ENCODE measurements at regions not wholly inside any gene's neighbourhood (a gene's known extent, or its start where the extent isn't known, plus 50 kb on each side); places are given as distances from the start of the nearest gene placed in this dataset.
"Not testable (repeated sequence)": the region's sequence is repeated elsewhere in the genome, so short reads cannot be mapped to it uniquely, and the experiment has no call there.

GRCh38 chr10:114872519-114873087 is 51.0 kb downstream of the FHIP2A start:
- no peak for DNase-seq (ENCODE audit: low read depth in 2 of 2, low spot score in 1 of 2)

- DNase-seq (ENCODE audit: low read depth in 2 of 2, low spot score in 1 of 2) = no peak
These were observed 53.3 kb downstream of the FHIP2A start for GRCh38 chr10:114874827-114875411.

GRCh38 chr10:114875590-114876081 is 54.1 kb downstream of the FHIP2A start:
- not testable (repeated sequence) for DNase-seq (ENCODE audit: low read depth in 2 of 2, low spot score in 1 of 2)

GRCh38 chr10:114876169-114876568 is 54.6 kb downstream of the FHIP2A start:
- no peak for DNase-seq (ENCODE audit: low read depth in 2 of 2, low spot score in 1 of 2)

GRCh38 chr10:114876602-114877300 is 55.2 kb downstream of the FHIP2A start:
- peak in 1 of 2 donors; percentile 3 for DNase-seq (ENCODE audit: low read depth in 2 of 2, low spot score in 1 of 2)

- no peak for DNase-seq (ENCODE audit: low read depth in 2 of 2, low spot score in 1 of 2)
These were observed 55.7 kb downstream of the FHIP2A start for GRCh38 chr10:114877301-114877644.

- DNase-seq (ENCODE audit: low read depth in 2 of 2, low spot score in 1 of 2) = no peak
These were observed 57.5 kb downstream of the FHIP2A start for GRCh38 chr10:114879093-114879492.

GRCh38 chr10:114879541-114880158 is 58.1 kb downstream of the FHIP2A start:
- DNase-seq (ENCODE audit: low read depth in 2 of 2, low spot score in 1 of 2) = no peak

GRCh38 chr10:114881417-114881816 is 56.6 kb upstream of the TRUB1 start:
- no peak for DNase-seq (ENCODE audit: low read depth in 2 of 2, low spot score in 1 of 2)

GRCh38 chr10:114881901-114882300 is 56.1 kb upstream of the TRUB1 start:
- no peak for DNase-seq (ENCODE audit: low read depth in 2 of 2, low spot score in 1 of 2)

GRCh38 chr10:114885443-114885842 is 52.6 kb upstream of the TRUB1 start:
- DNase-seq (ENCODE audit: low read depth in 2 of 2, low spot score in 1 of 2) = no peak

All from stimulated activated CD8-positive, alpha-beta memory T cell treated with anti-CD3 and anti-CD28 coated beads, Interleukin-4, amount 100 ng/mL, for 4 hours (primary cell).